ENCODE measurements at regions not wholly inside any gene's neighbourhood (a gene's known extent, or its start where the extent isn't known, plus 50 kb on each side); places are given as distances from the start of the nearest gene placed in this dataset.

DNA sequence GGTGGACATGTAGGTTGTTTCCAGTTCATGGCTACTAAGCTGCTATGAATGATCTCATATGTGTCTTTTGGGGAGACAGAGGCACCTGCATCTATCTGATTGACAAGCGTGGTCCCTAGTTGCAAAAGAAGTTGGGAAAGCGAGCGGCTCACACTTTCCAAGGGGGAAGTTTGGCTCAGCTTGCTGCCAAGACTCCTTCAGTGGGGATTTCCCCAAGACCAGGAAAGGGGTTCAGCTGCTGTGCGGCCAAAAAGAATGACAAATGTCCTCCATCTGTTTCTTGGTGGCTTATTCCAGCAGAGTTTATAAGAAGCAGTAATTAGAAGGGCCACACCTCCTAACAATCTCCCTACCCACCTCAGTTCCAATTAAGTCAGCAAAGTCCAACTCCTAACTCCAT, 128.5 kb upstream of the GALNT2 start:
- no peak for DNase-seq

DNA sequence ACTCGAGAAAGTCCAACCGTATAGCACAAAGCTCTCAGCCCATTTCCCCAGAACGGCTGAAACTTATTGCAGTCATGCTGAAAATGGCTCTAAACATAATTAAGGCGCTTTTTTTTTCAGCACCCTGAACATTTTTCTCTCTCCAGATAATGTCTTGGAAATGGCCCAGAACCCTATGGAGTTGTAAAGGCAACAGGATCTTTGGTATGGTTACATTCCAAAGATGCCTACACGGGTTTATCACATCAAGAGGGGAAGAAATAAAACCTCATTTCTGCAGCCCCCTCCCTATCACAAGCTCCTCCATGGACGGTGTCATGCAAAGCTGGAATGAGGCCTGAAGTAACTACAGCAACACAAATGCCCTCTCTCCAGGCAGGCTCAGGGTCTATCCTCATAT, 126.4 kb upstream of the GALNT2 start:
- DNase-seq = no peak

DNA sequence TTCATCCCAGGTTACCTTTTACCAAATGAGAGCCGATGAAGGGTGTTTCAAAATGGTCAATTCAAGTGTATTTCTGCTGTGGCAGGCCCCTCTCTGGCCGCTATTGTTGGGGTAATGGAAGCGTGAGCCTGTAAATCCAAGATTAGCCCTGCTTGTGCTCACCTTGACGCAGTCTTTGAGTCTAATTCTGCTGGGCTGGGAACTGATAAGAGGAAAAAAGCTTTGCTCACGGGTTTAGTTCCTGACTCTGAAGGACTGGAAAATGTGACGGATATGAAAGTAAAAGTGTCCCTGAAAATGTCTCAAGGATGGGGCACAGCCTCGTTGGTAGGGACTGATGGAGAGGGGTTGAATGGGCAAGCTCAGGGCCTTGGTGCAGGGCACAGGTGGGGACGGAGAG, 125.9 kb upstream of the GALNT2 start:
- peak; percentile 8 for DNase-seq

DNA sequence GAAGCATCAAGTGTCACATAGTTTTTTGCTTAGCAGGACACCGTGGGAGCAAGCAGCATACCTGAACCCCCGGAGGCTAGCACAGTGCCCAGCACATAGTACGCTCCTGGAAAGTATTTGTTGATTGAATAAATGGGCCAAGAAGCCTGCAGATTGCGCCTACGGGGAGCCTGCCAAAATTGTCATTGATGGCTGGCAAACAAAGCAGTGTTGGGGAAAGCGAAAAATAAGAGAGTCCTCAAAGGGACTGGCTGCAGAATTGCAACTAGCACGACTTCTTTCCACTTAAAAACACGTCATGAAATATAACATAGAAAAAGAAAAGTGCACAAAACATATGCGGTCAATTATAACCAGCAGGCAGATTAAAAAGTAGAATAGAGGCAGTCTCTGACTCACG, 125.2 kb upstream of the GALNT2 start:
- DNase-seq = no peak

DNA sequence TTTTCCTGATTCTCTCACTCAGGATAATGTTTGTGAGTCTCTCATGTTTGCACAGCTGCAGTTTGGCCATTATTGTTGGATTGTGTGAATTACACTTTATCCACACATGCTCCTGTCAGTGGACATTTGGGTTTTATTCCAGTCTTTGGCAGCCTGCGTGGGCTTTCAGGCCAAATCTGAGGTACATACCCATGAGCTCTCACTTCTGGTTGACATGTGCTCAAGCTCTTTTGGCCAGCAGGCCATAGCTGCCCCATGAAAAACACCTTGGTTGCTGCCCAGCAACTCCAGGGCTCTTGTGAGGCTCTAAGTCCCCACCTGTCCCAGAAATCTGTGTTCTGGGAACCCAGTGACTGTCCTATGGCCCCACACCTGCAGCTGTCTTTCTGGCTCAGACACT, 124.5 kb upstream of the GALNT2 start:
- DNase-seq = no peak

DNA sequence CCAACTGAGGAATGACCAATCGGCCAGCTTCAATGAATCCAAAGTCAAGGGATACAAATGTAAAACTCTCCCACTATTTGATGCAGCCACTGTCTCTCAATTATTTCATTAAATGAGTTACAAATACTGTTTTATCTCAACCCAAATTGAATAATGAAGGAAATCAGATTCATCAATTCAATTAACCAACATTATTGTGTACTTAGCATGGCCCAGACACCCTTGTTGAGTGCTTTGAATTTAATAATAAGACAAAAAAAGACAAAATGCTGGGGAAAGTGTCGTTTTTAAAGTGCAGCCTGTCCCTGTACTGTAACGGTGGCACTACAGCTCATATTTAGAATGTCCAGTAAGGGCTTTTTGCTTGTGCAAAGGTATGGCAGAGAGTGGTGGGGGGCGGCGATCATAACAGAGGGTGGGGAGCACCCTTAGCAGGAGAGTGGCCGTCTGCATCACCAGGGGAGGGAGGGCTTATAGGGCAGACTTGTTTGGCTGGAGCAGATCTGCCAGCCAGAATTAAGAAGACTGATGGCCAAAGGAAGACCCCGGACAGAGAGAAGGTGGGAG, 123.8 kb upstream of the GALNT2 start:
- no peak for DNase-seq

DNA sequence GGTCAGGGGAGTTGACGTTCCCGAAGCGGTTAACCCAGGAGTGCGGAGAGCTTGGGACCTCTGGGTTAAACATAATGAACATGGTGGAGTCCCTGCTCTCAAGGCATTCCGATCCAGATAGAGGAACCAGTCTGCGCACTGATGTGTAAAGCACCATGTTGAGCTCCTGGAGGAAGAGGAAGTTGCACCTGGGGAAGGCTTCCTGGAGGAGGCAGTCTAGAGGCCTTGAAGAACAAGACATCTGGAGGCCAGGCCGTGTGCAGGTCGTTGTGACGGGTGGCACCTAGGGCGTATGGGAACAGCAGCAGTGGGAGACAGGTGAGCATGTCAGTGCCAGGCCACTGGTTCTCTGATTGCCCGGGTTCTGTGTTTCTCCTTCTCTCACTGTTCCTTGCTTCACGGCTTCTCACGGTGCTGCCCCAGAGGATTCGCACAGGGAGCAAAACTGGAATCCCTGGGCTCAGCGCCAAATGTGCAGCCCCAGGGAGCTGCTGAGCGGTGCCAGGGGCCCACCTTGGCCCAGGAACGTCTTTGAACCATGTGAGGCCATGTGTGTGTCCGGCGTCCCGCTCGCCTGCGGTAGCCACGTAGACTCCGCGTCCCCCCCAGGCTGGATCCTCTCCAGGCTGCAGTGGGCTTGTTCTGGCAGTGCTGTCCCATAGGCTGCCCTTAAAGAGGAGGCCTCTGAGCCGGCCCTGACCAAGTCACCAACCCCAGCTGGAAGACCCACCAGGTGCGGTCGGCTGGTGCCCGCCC, 122.9 kb upstream of the GALNT2 start:
- no peak for DNase-seq

DNA sequence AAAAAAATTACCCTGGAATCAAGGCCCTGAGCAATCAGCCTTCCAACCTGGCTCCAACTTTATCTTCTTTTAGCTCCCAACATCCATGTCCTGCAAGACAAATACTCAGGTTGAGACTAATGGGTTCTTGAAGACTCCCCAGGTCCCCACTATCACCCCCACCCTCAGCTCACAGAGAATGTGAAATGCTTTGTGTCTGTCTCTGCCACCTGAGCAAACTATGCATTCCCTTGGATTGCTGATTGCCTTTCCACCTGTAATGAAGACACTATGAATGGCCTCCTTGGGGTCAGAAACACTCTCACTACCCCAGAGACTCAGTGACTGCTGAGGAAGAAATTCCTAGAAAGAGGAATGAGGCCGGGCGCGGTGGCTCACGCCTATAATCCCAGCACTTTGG, 121.2 kb upstream of the GALNT2 start:
- no peak for DNase-seq

DNA sequence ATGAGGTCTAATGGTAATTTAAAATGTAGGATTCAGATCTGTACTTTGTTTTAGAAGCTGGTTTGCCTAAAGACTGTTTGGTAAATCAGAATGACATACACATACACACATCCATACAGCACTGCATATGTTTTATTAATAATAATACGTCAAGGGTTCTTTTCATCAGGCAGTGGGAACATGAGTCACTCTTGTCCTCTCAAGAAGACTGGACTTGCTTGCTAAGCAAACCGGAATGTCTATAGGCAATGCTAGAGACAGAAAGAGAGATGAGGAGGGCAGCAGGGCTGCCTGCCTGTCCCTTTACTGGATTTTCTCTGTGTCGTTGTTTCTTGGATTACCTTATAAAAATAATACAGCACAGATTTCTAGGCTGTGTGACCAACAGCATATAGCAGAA, 119.1 kb upstream of the GALNT2 start:
- no peak for DNase-seq

DNA sequence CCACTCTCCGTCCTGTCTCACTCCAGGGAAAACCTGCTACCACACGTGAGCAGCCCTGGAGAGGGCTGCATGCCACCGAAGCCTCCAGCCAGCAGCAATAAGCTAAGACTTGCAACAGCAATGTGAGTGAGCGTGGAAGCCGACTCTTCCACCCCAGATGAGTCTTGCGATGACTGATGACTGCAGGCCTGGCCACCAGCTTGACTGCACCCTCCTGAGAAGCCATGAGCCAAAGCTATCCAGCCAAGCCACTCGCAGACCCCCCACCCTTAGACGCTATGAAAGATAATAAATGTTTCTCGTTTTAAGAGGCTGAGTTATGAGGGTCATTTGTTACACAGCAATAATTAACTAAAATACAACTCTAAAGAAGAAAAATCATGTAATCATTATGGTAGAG, 118.6 kb upstream of the GALNT2 start:
- DNase-seq = no peak

DNA sequence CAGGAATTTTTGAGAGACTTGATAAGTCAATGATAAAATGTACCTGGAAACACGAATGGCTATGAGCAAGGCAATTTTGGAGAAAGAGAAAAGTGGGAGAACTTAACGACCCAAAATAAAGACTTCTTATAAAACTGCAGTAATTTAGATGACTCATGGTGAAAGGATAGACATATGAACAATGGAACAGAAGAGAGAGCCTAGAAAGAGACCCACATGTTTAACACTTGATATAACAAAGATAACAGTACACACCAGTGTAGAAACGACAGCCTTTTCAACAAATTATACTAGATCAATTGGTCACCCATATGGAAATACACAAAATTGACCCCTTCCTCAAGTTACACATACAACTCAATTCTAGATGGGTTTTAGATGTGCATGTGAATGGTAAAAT, 117.5 kb upstream of the GALNT2 start:
- DNase-seq = no peak

DNA sequence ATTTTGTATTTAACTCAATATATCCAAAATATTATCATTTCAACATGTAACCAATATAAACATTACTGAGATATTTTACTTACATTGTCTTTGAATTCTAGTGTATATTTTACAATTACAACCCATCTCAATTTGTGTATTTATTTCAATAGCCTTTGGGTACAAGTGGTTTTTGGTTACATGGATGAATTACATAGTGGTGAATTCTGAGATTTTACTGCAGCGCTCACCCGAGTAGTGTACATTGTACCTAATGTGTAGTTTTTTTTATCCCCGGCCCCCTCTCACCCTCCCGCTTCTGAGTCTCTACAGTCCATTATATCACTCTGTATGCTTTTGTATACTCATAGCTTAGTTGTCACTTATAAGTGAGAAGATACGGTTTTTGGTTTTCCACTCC, 117.0 kb upstream of the GALNT2 start:
- DNase-seq = no peak

DNA sequence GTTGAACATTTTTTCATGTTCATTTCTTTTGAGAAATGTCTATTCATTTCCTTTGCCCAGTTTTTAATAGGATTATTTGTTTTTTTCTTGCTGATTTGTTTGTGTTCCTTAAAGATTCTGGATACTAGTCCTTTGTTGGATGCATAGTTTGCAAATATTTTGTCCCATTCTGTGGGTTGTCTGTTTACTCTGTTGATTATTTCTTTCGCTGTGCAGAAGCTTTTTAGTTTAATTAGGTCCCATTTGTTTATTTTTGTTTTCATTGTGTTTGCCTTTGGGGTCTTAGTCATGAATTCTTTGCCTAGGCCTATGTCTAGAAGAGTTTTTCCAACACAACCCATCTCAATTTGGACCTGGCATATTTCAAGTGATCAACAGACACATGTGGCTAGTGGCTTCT, 116.1 kb upstream of the GALNT2 start:
- no peak for DNase-seq

DNA sequence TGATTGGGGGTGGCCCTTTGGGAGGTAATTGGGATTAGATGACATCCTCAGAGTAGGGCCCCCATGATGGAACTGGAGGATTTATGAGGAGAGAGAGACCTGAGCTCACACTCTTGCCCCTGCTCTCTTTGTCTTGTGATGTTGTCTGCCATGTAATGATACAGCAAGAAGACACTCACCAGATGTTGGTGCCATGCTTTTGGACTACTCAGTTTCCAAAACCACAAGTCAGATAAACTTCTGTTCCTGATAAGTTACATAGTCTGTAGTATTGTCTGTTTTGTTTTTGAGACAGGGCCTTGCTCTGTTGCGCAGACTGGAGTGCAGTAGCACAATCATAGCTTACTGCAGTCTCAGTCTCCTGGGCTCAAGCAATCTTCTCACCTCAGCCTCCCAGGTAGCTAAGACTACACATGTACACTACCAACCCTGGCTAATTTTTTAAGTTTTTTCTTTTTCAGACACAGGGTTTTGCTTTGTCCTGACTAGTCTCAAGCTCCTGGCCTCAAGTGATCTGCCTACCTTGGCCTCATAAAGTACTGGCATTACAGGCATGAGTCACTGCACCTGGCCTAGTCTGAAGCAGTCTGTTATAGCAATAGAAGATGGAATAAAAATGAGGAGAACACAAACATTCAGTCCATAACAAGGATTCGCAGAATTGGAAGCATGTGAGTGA, 115.0 kb upstream of the GALNT2 start:
- no peak for DNase-seq

DNA sequence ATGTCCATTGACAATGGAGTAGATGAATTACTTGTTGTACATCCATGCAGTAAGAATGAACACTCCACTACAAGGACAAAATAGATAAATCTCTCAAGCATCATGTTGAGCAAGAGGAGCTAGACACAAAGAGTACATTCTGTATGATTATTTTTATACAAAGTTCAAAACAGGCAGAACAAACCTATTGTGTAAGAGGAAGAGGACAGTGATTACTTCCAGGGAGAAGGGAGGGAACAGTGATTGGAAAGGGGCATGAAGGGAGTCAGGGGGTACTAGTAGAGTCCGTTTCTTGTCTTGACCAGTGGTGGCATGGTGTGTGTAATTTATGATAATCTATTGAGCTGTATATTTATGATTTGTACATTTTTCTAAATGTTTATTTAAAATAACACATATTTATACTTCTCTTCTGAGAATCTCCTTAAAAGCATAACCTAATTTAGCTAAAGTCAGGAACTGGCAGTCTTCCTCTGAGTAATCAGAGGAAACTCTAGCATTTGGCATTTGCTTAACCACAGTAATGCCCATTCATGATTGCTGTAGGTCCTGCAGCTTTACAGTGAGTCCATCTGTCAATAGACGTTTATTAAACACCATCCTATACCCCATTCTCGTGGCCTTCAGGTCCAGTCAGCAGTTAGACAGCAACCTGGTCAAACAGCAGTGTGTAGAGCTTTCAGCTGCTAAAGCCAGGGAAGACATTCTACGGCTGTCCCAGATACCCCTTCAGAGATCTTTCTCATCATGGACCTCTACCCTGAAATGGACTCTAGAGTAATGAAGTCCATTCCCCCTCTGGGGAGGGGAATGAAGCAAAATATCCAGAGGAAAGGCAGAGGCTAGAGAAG, 114.1 kb upstream of the GALNT2 start:
- no peak for DNase-seq

DNA sequence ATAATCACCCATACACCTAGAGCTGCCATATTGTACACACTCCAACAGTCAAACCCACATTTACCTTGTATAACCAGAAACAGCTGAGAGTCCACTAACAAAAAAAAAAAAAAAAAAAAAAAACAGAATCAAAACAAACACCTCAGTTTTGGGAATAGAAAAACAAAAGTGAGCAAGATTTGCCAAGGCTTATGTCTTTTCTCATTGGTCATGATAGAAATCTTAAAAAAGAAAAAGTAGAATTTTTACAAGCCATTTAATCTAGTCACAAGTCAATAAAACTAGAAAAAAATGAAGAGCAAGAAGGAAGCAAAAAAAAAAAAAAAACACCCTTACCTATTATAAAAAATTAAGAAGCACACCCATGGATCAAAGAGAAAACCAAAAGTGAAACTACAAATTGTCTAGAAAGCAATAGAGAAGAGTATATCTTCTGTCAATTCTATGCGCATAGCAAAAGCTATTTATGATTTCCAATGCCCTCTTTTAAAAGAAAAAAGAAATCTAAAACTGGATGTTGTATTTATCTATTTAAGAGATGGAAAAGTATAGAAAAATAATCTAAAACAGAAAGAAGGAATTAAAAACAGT, 113.2 kb upstream of the GALNT2 start:
- no peak for DNase-seq

DNA sequence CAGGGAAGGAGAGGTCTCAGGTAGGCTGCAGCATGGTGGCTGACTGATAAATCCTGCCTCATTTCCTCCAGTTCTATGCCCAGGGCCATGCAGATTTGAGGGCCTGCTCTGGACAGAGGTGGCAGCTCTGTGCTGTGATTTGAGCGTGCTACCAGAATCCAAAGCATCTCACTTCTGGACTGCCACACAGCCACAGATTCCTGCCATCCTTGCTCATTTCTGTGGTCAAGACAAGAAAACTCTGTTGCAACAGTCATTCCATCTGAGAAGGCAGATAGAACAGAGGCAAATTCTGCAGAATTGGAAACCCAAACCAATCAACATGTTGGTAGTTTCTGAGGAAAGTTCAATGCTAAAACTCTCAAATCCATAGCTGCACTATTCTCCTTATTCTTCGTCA, 102.8 kb upstream of the GALNT2 start:
- DNase-seq = no peak

DNA sequence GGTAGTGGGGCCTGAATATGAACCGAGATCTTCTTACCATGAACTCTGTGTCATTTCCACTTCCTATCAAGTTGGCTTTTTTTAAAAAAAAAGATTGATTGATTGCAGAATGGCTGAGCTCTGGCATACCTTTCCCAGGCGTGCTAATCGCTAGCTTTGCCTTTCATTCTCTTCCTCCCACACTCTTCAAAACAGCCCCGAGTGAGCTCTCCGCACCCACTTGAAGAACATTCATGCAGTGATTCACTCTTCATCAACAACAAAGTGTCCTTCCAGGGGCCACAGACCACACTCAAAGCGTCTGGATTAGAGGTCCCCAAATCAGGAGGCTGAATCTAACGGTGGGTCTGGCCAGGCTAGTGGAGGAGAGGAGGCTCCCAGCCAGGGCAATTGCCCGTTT, 96.3 kb upstream of the GALNT2 start:
- no peak for DNase-seq

DNA sequence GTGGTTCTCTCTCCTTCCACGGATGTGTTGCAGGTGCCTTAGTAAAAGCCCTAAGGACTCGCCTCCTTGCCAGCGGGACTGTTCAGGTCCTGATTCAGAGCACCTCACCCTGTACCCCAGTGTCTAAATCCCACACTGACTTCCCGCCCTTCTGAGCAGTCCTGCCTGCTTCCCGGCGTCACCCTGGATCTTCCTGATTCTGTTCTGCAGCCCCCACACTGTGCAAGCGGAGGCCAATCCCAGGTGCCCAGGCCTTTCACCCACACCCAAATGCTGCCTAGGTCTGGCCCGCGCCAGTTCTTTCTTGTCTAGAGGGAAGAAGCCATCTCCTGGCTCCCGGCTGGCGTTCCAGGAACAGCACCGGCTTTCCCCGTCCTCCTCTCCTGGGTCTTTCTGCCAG, 95.9 kb upstream of the GALNT2 start:
- no peak for DNase-seq

DNA sequence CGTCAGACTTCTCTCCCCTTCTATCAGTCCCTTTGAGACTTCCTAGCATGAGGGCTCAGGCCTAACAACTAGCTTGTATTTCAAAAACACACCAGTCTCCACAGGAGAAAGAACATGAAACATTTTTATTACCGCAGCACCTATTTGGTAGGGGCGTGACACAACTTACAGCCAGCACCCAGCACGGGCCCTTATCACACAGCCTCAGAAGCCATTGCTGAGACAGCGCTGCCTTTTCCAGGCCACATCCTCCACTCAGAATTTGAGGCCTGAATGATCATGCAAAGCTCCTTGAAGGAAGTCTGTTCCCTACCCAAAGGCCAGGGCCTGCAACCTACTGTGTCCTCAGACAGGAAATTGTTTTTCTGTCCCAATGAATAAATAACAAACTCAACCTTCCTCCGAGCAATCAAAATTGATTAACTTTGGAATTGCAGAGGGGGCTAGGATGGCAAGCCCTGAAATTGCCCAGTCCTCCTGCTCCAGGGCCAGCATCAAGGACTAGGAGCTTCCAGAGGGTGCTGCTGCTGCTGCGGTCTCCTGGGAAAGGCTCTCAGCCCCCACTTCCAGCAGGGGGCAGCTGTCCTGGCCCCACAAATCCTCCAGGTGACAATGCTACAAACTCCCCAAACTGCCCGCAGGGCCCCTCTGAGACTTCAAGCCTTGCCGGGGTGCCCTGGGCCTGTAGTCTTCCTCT, 94.3 kb upstream of the GALNT2 start:
- peak; percentile 27 for DNase-seq

DNA sequence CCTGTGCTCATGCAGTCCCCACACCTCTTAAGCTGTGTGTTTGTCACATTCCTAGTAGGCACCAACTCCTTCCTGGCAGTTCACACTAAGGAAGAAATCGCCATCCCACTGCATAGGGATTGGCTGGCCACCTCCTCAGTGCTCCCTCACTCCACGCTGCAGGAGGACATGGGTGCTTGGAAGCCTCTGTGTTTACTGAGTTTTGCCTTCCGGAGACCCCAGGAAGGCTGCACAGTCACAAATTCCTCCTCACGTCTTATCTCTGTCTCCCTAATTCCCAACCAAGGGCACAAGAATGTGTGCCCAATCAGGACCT, 93.8 kb upstream of the GALNT2 start:
- DNase-seq = no peak

DNA sequence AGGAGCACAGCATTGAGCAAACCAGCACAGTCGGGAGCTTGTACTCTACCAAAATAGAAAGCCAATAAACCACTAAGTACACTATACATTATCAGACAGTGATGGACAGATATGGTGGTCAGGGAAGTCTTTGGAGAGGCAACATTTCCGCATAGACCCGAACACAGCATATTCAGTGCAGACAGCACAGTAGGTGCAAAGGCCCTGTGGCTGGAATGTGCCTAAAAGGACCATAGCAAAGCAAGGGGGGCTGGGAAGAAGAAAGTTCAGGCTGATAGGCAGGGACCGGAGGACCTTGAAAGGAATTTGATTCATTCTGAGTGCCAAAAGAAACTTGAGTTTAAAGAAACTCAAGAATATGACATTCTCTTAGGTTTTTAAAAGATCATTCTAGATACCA, 92.0 kb upstream of the GALNT2 start:
- DNase-seq = no peak

DNA sequence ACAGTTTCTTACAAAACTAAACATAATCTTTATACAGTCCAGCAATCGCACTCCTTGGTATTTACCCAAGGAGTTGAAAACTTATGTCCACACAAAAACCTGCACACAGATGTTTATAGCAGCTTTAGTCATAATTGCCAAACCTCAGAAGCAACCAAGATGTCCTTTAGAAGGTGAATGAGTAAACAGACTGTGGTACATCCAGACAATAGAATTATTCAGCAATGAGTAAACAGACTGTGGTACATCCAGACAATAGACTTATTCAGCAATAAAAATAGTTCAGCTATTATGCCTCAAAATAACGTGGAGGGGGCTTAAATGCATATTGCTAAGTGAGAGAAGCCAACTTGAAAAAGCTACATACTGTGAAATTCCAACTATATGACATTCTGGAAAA, 87.0 kb upstream of the GALNT2 start:
- DNase-seq = no peak

Data from NCI-H82 (cell line).